BLaER1 (cell line): ENCODE measurements at regions not wholly inside any gene's neighbourhood (a gene's known extent, or its start where the extent isn't known, plus 50 kb on each side); places are given as distances from the start of the nearest gene placed in this dataset.

Source experiments
- H3K27ac ChIP-seq: shearing (Covaris generic); formaldehyde crosslinking; 2 replicates; pipeline ENCODE4 v1.8.1; 2022
- H3K27me3 ChIP-seq: shearing (Covaris generic); formaldehyde crosslinking; 2 replicates; pipeline ENCODE4 v1.8.1; 2022
- H3K36me3 ChIP-seq: shearing (Covaris generic); formaldehyde crosslinking; 2 replicates; pipeline ENCODE4 v1.8.1; 2022
- H3K4me1 ChIP-seq: shearing (Covaris generic); formaldehyde crosslinking; 2 replicates; pipeline ENCODE4 v1.8.1; 2022
- H3K4me2 ChIP-seq: shearing (Covaris generic); formaldehyde crosslinking; 2 replicates; pipeline ENCODE4 v1.8.1; 2022
- H3K4me3 ChIP-seq: shearing (Covaris generic); formaldehyde crosslinking; 2 replicates; pipeline ENCODE4 v1.8.1; 2022
- H3K9ac ChIP-seq: shearing (Covaris generic); formaldehyde crosslinking; 2 replicates; pipeline ENCODE4 v1.8.1; 2022
- H3K9me3 ChIP-seq: shearing (Covaris generic); formaldehyde crosslinking; 2 replicates; pipeline ENCODE4 v1.8.1; 2022
- H4K20me1 ChIP-seq: shearing (Covaris generic); formaldehyde crosslinking; 2 replicates; pipeline ENCODE4 v1.8.1; 2022
- Cebpa-rat ChIP-seq: shearing (Covaris generic); IDR thresholded peaks from 2 replicates; pipeline ENCODE4 v1.8.1; 2022

GRCh38 chr2:147348931-147349555 lies 495.8 kb upstream of the ACVR2A start:
- H3K27me3 ChIP-seq: no peaks in the 10 kb centered on the region
- no peaks in the 10 kb centered on the region for H4K20me1 ChIP-seq
- peaks cover 16% of the 10 kb centered on the region for H3K9me3 ChIP-seq
- H3K4me3 ChIP-seq: no peak overlapping the region
- H3K9ac ChIP-seq: no peak overlapping the region
- no peaks in the 10 kb centered on the region for H3K36me3 ChIP-seq
- no peak for TF ChIP-seq Cebpa-rat
- H3K4me1 ChIP-seq: peaks cover 14% of the 10 kb centered on the region; the same call in 1 of the 2 replicates
- H3K27ac ChIP-seq: no peak overlapping the region
- no peak overlapping the region for H3K4me2 ChIP-seq

- peak; percentile 75; the same call in 1 of the 2 replicates for TF ChIP-seq Cebpa-rat
- H4K20me1 ChIP-seq: no peaks in the 10 kb centered on the region
These were observed 498.7 kb upstream of the ACVR2A start for GRCh38 chr2:147346142-147346541.

GRCh38 chr2:147345246-147345645 lies 499.6 kb upstream of the ACVR2A start:
- H3K27me3 ChIP-seq: no peaks in the 10 kb centered on the region
- no peak overlapping the region for H3K4me3 ChIP-seq
- no peaks in the 10 kb centered on the region for H4K20me1 ChIP-seq
- no peak overlapping the region for H3K4me2 ChIP-seq
- H3K4me1 ChIP-seq: no peaks in the 10 kb centered on the region
- no peak overlapping the region for H3K27ac ChIP-seq
- no peak for TF ChIP-seq Cebpa-rat
- no peaks in the 10 kb centered on the region for H3K36me3 ChIP-seq
- H3K9me3 ChIP-seq: peaks cover 16% of the 10 kb centered on the region
- H3K9ac ChIP-seq: no peak overlapping the region

More at GRCh38 chr2:147346142-147346541, 498.7 kb upstream of the ACVR2A start:
- no peak overlapping the region for H3K27ac ChIP-seq
- no peak overlapping the region for H3K9ac ChIP-seq
- no peaks in the 10 kb centered on the region for H3K4me1 ChIP-seq
- H3K27me3 ChIP-seq: no peaks in the 10 kb centered on the region
- H3K36me3 ChIP-seq: no peaks in the 10 kb centered on the region
- H3K9me3 ChIP-seq: peaks cover 16% of the 10 kb centered on the region
- H3K4me2 ChIP-seq: no peak overlapping the region
- no peak overlapping the region for H3K4me3 ChIP-seq

- H3K4me2 ChIP-seq: no peak overlapping the region
- no peak overlapping the region for H3K9ac ChIP-seq
- H4K20me1 ChIP-seq: no peaks in the 10 kb centered on the region
- H3K27me3 ChIP-seq: no peaks in the 10 kb centered on the region
- no peak for TF ChIP-seq Cebpa-rat
- H3K36me3 ChIP-seq: no peaks in the 10 kb centered on the region
- no peaks in the 10 kb centered on the region for H3K4me1 ChIP-seq
- H3K9me3 ChIP-seq: peaks cover 16% of the 10 kb centered on the region
- H3K4me3 ChIP-seq: no peak overlapping the region
- H3K27ac ChIP-seq: no peak overlapping the region
These were observed 502.5 kb upstream of the ACVR2A start for GRCh38 chr2:147342329-147342728.

- no peak overlapping the region for H3K27ac ChIP-seq
- no peaks in the 10 kb centered on the region for H3K27me3 ChIP-seq
- TF ChIP-seq Cebpa-rat: no peak
- no peaks in the 10 kb centered on the region for H4K20me1 ChIP-seq
- H3K4me1 ChIP-seq: no peaks in the 10 kb centered on the region
- no peak overlapping the region for H3K9ac ChIP-seq
- H3K4me3 ChIP-seq: no peak overlapping the region
- H3K36me3 ChIP-seq: no peaks in the 10 kb centered on the region
- no peaks in the 10 kb centered on the region for H3K9me3 ChIP-seq
- H3K4me2 ChIP-seq: no peak overlapping the region
These were observed 512.9 kb upstream of the ACVR2A start for GRCh38 chr2:147331790-147332419.

GRCh38 chr2:147330925-147331324 lies 513.9 kb upstream of the ACVR2A start:
- Histone ChIP-seq H3K9me3 (no peaks in the 10 kb centered on the region), H3K36me3 (no peaks in the 10 kb centered on the region), H3K4me3 (no peak overlapping the region), H4K20me1 (no peaks in the 10 kb centered on the region), H3K27ac (no peak overlapping the region), H3K27me3 (no peaks in the 10 kb centered on the region), H3K4me1 (no peaks in the 10 kb centered on the region), H3K4me2 (no peak overlapping the region), H3K9ac (no peak overlapping the region)
- TF ChIP-seq Cebpa-rat: no peak

- H3K4me2 ChIP-seq: no peak overlapping the region
- H3K27ac ChIP-seq: no peak overlapping the region
- H3K9ac ChIP-seq: no peak overlapping the region
- no peaks in the 10 kb centered on the region for H3K4me1 ChIP-seq
- no peaks in the 10 kb centered on the region for H3K27me3 ChIP-seq
- H4K20me1 ChIP-seq: no peaks in the 10 kb centered on the region
- no peaks in the 10 kb centered on the region for H3K9me3 ChIP-seq
- TF ChIP-seq Cebpa-rat: no peak
- no peaks in the 10 kb centered on the region for H3K36me3 ChIP-seq
- H3K4me3 ChIP-seq: no peak overlapping the region
These were observed 517.2 kb upstream of the ACVR2A start for GRCh38 chr2:147327613-147328012.

GRCh38 chr2:147325990-147326389 lies 518.8 kb upstream of the ACVR2A start:
- H3K27ac ChIP-seq: no peak overlapping the region
- H3K27me3 ChIP-seq: no peaks in the 10 kb centered on the region
- no peak overlapping the region for H3K4me3 ChIP-seq
- H4K20me1 ChIP-seq: no peaks in the 10 kb centered on the region
- H3K4me1 ChIP-seq: no peaks in the 10 kb centered on the region
- H3K9ac ChIP-seq: no peak overlapping the region
- H3K4me2 ChIP-seq: no peak overlapping the region
- no peaks in the 10 kb centered on the region for H3K36me3 ChIP-seq
- H3K9me3 ChIP-seq: peaks cover 13% of the 10 kb centered on the region
- no peak for TF ChIP-seq Cebpa-rat

- Histone ChIP-seq H3K27ac (no peak overlapping the region), H3K9ac (no peak overlapping the region), H3K9me3 (peaks cover 55% of the 10 kb centered on the region), H3K4me2 (no peak overlapping the region), H3K27me3 (no peaks in the 10 kb centered on the region), H3K4me1 (no peaks in the 10 kb centered on the region), H3K36me3 (no peaks in the 10 kb centered on the region), H3K4me3 (no peak overlapping the region), H4K20me1 (no peaks in the 10 kb centered on the region)
- no peak for TF ChIP-seq Cebpa-rat
These were observed 524.7 kb upstream of the ACVR2A start for GRCh38 chr2:147320146-147320545.

GRCh38 chr2:147311058-147311430 lies 533.8 kb upstream of the ACVR2A start:
- H3K27me3 ChIP-seq: no peaks in the 10 kb centered on the region
- no peak overlapping the region for H3K4me2 ChIP-seq
- H3K4me3 ChIP-seq: no peak overlapping the region
- no peak overlapping the region for H3K27ac ChIP-seq
- no peak for TF ChIP-seq Cebpa-rat
- H3K4me1 ChIP-seq: no peaks in the 10 kb centered on the region
- H3K9me3 ChIP-seq: no peaks in the 10 kb centered on the region
- H4K20me1 ChIP-seq: no peaks in the 10 kb centered on the region
- no peak overlapping the region for H3K9ac ChIP-seq
- H3K36me3 ChIP-seq: no peaks in the 10 kb centered on the region
